Ishikawa (cell line): ENCODE measurements at regions not wholly inside any gene's neighbourhood (a gene's known extent, or its start where the extent isn't known, plus 50 kb on each side); places are given as distances from the start of the nearest gene placed in this dataset.

Experiments used
- CEBPB ChIP-seq: IDR thresholded peaks from 2 replicates; pipeline ENCODE4 v1.6.1; 2012
- CREB1 ChIP-seq: IDR thresholded peaks from 2 replicates; pipeline ENCODE4 v1.6.1; 2012; ENCODE audit warnings: low read depth
- EP300 ChIP-seq: IDR thresholded peaks from 2 replicates; pipeline ENCODE4 v1.6.1; 2012; ENCODE audit warnings: borderline replicate concordance
- RAD21 ChIP-seq: IDR thresholded peaks from 2 replicates; pipeline ENCODE4 v1.6.1; 2012; ENCODE audit warnings: low read depth
- TAF1 ChIP-seq: IDR thresholded peaks from 2 replicates; pipeline ENCODE4 v1.6.1; 2012; ENCODE audit warnings: low read depth, mild to moderate bottlenecking
- TCF12 ChIP-seq: IDR thresholded peaks from 2 replicates; pipeline ENCODE4 v1.6.1; 2012; ENCODE audit warnings: low read depth
- TEAD4 ChIP-seq: IDR thresholded peaks from 2 replicates; pipeline ENCODE4 v1.6.1; 2012
- YY1 ChIP-seq: IDR thresholded peaks from 2 replicates; pipeline ENCODE4 v1.6.1; 2012; ENCODE audit warnings: low read depth
- TF ChIP-seq, protein P1 (sequence below): IDR thresholded peaks from 2 replicates; pipeline ENCODE4 v1.6.1; 2012
- TF ChIP-seq, protein P2 (sequence below): IDR thresholded peaks from 2 replicates; pipeline ENCODE4 v1.6.1; 2012; ENCODE audit warnings: low read depth, mild to moderate bottlenecking
- TF ChIP-seq, protein P3 (sequence below): IDR thresholded peaks from 2 replicates; pipeline ENCODE4 v1.6.1; 2012

DNA sequence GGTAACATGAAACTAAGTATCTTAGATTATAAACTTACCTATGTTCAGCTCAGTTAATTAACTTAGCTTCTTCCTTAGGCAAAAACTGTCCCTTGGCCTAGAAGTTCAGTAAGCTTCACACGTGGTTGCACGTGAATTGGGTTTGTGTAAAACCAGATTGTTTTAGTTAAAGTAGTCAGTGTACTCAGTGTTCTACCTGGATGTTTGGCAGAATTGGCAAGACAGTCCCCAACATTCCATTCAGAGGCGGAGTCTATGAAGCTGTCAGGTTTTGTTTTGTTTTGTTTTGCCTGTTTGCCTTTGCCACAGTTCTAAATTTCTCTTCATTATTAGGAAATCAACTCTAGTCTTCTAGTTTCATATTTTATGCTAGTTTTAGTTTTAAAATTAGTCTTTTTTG, 105.3 kb upstream of the ZEB2 start:
- TF ChIP-seq, protein P1, sequence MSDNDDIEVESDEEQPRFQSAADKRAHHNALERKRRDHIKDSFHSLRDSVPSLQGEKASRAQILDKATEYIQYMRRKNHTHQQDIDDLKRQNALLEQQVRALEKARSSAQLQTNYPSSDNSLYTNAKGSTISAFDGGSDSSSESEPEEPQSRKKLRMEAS: no peak
- TF ChIP-seq, protein P2, sequence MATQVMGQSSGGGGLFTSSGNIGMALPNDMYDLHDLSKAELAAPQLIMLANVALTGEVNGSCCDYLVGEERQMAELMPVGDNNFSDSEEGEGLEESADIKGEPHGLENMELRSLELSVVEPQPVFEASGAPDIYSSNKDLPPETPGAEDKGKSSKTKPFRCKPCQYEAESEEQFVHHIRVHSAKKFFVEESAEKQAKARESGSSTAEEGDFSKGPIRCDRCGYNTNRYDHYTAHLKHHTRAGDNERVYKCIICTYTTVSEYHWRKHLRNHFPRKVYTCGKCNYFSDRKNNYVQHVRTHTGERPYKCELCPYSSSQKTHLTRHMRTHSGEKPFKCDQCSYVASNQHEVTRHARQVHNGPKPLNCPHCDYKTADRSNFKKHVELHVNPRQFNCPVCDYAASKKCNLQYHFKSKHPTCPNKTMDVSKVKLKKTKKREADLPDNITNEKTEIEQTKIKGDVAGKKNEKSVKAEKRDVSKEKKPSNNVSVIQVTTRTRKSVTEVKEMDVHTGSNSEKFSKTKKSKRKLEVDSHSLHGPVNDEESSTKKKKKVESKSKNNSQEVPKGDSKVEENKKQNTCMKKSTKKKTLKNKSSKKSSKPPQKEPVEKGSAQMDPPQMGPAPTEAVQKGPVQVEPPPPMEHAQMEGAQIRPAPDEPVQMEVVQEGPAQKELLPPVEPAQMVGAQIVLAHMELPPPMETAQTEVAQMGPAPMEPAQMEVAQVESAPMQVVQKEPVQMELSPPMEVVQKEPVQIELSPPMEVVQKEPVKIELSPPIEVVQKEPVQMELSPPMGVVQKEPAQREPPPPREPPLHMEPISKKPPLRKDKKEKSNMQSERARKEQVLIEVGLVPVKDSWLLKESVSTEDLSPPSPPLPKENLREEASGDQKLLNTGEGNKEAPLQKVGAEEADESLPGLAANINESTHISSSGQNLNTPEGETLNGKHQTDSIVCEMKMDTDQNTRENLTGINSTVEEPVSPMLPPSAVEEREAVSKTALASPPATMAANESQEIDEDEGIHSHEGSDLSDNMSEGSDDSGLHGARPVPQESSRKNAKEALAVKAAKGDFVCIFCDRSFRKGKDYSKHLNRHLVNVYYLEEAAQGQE: no peak
- TF ChIP-seq EP300 (no peak), CEBPB (no peak), TEAD4 (no peak), YY1 (no peak), RAD21 (no peak), TCF12 (no peak), TAF1 (no peak), CREB1 (no peak)
- TF ChIP-seq, protein P3, sequence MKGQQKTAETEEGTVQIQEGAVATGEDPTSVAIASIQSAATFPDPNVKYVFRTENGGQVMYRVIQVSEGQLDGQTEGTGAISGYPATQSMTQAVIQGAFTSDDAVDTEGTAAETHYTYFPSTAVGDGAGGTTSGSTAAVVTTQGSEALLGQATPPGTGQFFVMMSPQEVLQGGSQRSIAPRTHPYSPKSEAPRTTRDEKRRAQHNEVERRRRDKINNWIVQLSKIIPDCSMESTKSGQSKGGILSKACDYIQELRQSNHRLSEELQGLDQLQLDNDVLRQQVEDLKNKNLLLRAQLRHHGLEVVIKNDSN: no peak
